AG09309 (cell line): ENCODE measurements at regions not wholly inside any gene's neighbourhood (a gene's known extent, or its start where the extent isn't known, plus 50 kb on each side); places are given as distances from the start of the nearest gene placed in this dataset.

Source experiments
- DNase-seq: peaks from one replicate; pipeline ENCODE4 v3.0.0-alpha.2; 2010; ENCODE audit warnings: low read depth
- H3K4me3 ChIP-seq: 2 replicates; pipeline ENCODE4 v1.5.1; 2011; ENCODE audit warnings: mild to moderate bottlenecking, low read depth, low read length, moderate library complexity; ENCODE audit not compliant: control insufficient read depth
- TF ChIP-seq, protein P1 (sequence below): IDR thresholded peaks from 2 replicates; pipeline ENCODE4 v1.5.1; 2011; ENCODE audit warnings: mild to moderate bottlenecking, low read depth, low read length, inconsistent platforms; ENCODE audit not compliant: insufficient read depth, control insufficient read depth; ENCODE audit errors: missing control alignments

DNA sequence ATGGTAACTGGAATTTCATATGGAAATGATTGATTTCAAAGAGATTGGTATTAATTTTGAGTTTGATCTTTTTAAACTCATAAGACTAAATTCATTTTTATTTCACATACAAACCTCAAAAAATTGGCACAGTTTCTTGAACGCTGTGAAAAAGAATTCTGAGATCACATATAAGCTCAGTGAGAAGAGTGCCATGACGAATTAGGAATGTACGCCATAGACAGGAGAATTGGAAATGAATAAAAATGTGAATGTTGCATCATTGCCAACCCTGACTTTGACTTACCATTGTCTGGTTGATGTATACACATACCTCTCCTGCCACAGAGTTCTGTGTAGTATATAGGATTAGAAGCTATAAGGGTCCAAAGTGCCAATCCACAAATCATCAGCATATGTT, 290.4 kb upstream of the ZC3H15 start:
- DNase-seq, result no peak
- no peak overlapping the region for H3K4me3 ChIP-seq
- TF ChIP-seq, protein P1, sequence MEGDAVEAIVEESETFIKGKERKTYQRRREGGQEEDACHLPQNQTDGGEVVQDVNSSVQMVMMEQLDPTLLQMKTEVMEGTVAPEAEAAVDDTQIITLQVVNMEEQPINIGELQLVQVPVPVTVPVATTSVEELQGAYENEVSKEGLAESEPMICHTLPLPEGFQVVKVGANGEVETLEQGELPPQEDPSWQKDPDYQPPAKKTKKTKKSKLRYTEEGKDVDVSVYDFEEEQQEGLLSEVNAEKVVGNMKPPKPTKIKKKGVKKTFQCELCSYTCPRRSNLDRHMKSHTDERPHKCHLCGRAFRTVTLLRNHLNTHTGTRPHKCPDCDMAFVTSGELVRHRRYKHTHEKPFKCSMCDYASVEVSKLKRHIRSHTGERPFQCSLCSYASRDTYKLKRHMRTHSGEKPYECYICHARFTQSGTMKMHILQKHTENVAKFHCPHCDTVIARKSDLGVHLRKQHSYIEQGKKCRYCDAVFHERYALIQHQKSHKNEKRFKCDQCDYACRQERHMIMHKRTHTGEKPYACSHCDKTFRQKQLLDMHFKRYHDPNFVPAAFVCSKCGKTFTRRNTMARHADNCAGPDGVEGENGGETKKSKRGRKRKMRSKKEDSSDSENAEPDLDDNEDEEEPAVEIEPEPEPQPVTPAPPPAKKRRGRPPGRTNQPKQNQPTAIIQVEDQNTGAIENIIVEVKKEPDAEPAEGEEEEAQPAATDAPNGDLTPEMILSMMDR, result no peak

GRCh38 chr2:186197955-186198354, 288.1 kb upstream of the ZC3H15 start:
- TF ChIP-seq, protein P1, result no peak
- no peak overlapping the region for H3K4me3 ChIP-seq
- DNase-seq, result no peak

GRCh38 chr2:186199029-186199428, 287.0 kb upstream of the ZC3H15 start:
- no peak overlapping the region for H3K4me3 ChIP-seq
- TF ChIP-seq, protein P1, result no peak
- DNase-seq, result no peak

- H3K4me3 ChIP-seq, result no peak overlapping the region
- DNase-seq, result no peak
- TF ChIP-seq, protein P1, result no peak
Observed at GRCh38 chr2:186201371-186201770, 284.7 kb upstream of the ZC3H15 start.

DNA sequence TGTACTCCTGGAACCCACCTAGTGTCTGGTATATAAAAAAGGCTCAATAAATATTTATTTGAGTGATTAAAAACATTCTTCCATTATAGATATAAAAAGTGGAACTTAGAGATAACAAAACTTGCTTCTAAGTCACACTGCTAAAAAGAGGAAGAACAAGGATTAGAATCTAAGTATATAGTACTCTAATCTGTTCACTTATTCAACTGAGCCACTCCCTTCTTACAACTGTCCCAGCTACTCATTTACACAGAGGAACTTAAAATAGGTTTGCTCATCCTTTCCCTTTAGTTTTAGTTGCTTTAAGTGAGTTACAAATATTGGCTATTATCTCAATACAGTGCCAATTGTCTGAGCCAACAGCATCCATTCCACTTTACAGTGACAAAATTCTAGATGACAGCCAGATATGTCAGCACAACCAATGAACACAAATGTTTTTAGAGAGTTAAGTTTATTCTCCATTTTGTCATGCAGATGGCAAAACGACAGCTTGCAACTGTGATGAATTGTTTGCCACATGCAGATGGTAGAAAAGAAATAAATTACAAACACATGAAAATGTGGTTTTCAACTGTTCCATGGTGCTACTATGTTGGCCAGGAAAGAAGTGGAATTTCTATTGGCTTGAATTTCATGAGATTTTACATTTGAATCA, 280.7 kb upstream of the ZC3H15 start:
- H3K4me3 ChIP-seq, result no peak overlapping the region
- no peak for DNase-seq
- TF ChIP-seq, protein P1, result no peak

DNA sequence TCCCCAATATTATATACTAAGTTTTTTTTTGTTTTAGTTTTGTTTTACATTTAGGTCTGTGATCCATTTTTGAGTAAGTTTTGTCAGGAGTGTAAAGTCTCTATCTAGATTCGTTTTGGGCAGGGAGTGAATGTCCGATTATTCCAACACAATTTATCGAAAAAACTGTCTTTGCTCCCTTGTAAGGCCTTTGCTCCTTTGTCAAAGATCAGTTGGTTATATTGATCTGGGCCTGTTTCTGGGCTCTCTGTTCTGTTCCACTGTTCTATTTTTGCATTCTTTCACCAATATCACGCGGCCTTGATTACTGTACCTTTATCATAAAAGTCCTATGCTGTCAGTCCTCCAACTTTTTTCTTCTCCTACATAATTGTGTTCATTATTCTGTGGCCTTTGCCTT, 276.5 kb upstream of the ZC3H15 start:
- TF ChIP-seq, protein P1, result no peak
- H3K4me3 ChIP-seq, result no peak overlapping the region
- no peak for DNase-seq
